Right ventricle myocardium superior (tissue), 1 donor: ENCODE measurements at regions not wholly inside any gene's neighbourhood (a gene's known extent, or its start where the extent isn't known, plus 50 kb on each side); places are given as distances from the start of the nearest gene placed in this dataset.

Source experiments
- ATAC-seq: fragments of 200-7000 bp; cut with Tn5 transposase; one replicate; pipeline ENCODE4 v1.9.1; 2020; ENCODE audit warnings: mild to moderate bottlenecking; ENCODE audit not compliant: poor library complexity
- DNase-seq: peaks from one replicate; pipeline ENCODE4 v3.0.0-alpha.2; 2020
- intact Hi-C: fragments of 100-400 bp; cut with DNase I; formaldehyde crosslinking; loops from one replicate; pipeline ENCODE4 v1.11.2; 2022
- donor health status: DM: no; HTN: yes; CAD: no; lungs with severe emphysema.

GRCh38 chr12:20262119-20262518 is 106.2 kb upstream of the PDE3A start:
- DNase-seq = no peak
- intact Hi-C loops = no loop called here
- no peak for ATAC-seq

DNA sequence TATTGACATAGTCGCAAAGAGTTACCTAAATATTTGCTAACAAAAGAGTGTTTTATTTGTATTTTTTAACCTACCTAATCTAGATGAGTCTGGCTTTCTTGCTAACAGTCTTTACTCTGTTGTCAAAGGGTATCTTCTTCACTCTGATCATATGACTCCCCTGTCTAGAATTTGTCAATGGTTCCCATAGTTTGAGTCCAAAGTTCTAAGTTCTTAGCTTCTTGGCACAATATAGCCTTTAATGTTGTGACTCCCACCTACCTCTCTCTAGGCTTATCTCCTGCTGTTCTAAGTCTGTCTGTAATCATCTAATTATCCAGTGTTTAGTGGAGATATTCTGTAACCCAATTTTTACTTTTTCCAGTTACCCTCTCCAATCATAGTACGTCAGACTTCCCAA is 104.3 kb upstream of the PDE3A start:
- ATAC-seq (no peak), DNase-seq (no peak)
- intact Hi-C loops = no loop called here

DNA sequence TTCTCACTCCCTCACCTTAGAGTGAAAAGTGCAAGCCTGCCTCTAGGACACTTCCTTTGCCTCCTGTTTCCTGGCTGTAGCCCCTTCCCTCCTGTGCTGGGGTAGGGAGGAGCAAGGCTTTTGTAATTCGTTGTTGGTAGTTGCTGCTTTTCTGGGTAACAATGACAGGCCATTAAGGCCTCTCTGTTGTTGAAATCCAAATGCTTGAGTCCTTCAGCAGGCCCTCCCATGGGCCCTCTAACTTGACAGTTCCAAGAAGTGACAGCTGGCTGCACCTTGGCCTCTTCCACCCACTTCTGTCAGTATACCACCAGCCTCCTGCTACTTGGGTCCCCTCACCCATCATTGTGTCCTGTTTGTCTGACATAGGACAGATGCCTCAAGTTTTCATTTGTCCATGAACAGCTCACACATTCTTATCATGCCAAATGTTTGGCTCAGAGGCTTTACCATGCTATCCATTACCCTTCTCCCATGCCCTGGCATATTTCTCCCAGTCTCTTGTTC is 103.7 kb upstream of the PDE3A start:
- intact Hi-C loops = no loop called here
- ATAC-seq (peak; percentile 16), DNase-seq (no peak)

DNA sequence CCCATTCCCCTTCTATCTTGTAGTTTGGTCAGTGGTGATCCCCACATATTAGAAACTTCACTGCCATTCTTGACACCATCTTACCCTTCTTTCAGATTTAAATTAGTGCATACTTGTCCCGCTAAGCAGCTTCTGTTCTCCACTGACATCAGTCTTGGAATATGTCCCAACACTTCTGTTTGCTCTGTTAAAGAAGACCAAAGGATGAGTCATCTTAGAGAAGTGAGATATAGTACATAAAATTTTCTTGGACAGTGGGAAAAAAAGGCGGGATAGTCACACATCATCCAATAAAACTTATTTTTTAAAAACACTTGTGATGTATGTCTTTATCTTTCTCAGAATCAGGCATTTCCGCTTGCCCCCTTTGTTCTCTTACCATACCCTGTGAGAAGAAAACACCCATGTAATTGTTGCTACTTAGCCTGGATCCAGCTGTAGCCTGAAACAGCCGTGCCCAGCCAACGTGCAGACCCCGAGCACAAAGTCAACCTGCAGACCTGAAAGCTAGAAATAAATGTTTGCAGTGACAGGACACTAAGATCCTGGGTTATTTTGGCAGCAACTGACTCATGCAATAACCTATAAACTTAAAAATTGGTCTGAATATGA is 100.1 kb upstream of the PDE3A start:
- DNase-seq = no peak
- intact Hi-C loops = no loop called here
- no peak for ATAC-seq

GRCh38 chr12:20268771-20269170 is 99.6 kb upstream of the PDE3A start:
- no peak for DNase-seq
- no peak for ATAC-seq
- intact Hi-C loops = no loop called here

GRCh38 chr12:20269337-20270067 is 98.8 kb upstream of the PDE3A start:
- DNase-seq = no peak
- peak; percentile 13 for ATAC-seq
- intact Hi-C loops = loop anchor here (10.0 kb wide), 1 partner anchor 265 kb away; no protein-coding TSS in a partner anchor

GRCh38 chr12:20270557-20270956 is 97.8 kb upstream of the PDE3A start:
- intact Hi-C loops = loop anchor here (10.0 kb wide), 1 partner anchor 266 kb away; no protein-coding TSS in a partner anchor
- ATAC-seq (peak; percentile 25), DNase-seq (no peak)

- intact Hi-C loops = loop anchor here (2.0 to 10.0 kb wide), 2 partner anchors 95 to 267 kb away; no protein-coding TSS in a partner anchor
- DNase-seq (no peak), ATAC-seq (peak; percentile 61)
Observed at GRCh38 chr12:20272161-20272560, 96.2 kb upstream of the PDE3A start.

DNA sequence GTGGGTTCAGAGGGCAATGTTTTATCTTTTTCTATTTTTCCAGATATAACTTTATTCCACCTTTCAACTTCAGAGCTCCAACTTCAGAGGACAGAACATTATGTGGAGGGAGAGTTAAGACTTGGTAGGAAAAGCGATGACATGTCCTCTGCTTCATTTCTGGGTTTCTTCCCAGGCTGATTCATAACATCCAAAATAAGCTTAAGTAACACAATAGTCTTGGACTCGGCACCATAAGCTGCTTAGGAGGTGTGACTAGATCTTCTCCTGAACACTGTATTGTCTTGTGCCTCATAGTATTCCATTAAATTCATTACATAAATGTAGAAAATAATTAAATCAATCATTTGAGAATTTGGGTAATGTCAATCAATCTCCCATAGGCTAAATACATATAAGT is 95.5 kb upstream of the PDE3A start:
- intact Hi-C loops = loop anchor here (2.0 to 10.0 kb wide), 2 partner anchors 94 to 268 kb away; no protein-coding TSS in a partner anchor
- ATAC-seq = peak; percentile 76
- no peak for DNase-seq

DNA sequence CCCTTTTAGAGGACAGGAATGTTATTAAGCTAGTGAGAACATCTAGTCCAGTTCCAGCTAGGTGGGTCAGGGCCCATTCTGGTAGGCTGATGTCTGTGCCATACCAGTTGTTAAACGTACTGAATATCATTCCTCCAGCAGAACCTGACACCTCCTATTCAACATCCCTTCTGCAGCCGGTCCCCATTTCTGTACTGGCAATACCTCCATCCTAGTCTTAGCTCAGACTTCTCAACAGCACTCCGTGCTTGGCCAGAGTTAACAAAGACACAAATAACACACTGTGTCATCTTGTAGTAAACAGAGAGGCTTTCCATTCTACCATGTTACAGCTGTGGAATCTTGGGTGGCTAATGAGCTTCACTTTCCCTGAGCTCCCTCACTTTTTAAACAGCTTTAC is 94.3 kb upstream of the PDE3A start:
- ATAC-seq (peak; percentile 76), DNase-seq (no peak)
- intact Hi-C loops = loop anchor here (10.0 kb wide), 1 partner anchor 269 kb away; no protein-coding TSS in a partner anchor

- intact Hi-C loops = loop anchor here (10.0 kb wide), 1 partner anchor 273 kb away; no protein-coding TSS in a partner anchor
Observed at GRCh38 chr12:20278276-20278675, 90.1 kb upstream of the PDE3A start.

GRCh38 chr12:20280515-20280914 is 87.8 kb upstream of the PDE3A start:
- intact Hi-C loops = no loop called here
- DNase-seq (no peak), ATAC-seq (no peak)

More at GRCh38 chr12:20278276-20278675, 90.1 kb upstream of the PDE3A start:
- DNase-seq (no peak), ATAC-seq (no peak)

GRCh38 chr12:20282401-20282800 is 85.9 kb upstream of the PDE3A start:
- DNase-seq = no peak
- no peak for ATAC-seq
- intact Hi-C loops = no loop called here

- ATAC-seq = no peak
- no peak for DNase-seq
- intact Hi-C loops = no loop called here
Observed at GRCh38 chr12:20283482-20283881, 84.9 kb upstream of the PDE3A start.

- no peak for ATAC-seq
- intact Hi-C loops = no loop called here
Observed at GRCh38 chr12:20289520-20289919, 78.8 kb upstream of the PDE3A start.

DNA sequence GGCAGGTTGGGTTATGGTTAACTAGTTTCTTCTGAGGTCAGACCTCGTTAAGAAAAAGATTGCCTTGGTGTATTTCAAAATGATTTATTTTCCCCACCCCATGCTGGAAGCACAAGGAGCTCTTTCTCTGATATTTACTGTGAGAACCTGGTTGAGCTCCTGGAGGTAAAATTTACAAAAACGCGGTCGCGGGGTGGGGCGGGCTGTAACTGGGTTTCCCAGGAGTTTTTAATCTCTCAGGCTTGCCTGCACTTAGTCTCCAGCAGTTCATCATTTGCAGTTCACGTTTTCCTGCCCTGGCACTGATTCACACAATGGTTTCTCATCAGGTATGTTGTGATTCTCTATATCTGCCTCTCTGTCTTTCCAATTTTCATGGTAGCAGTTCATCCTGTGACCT is 67.9 kb upstream of the PDE3A start:
- DNase-seq (no peak), ATAC-seq (no peak)
- intact Hi-C loops = no loop called here

More at GRCh38 chr12:20289520-20289919, 78.8 kb upstream of the PDE3A start:
- DNase-seq = no peak

DNA sequence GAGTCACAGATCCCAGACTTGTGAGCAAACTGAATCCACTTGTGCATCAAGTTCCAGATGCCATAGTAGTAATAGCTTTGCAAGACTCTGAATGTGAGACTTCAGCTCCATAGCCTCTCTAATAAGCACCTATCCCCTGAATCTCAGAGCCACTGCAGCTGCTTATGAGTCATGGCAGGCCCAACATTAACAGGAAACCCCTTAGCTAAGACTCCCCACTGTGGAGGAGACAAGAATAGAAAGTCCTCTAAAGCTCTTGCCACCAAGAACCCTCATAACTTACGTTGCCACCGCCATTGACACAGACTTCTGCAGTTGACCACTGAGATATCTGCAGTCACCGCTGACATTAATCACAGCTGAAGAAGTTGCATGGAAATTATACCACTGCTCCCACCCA is 62.9 kb upstream of the PDE3A start:
- DNase-seq (no peak), ATAC-seq (no peak)
- intact Hi-C loops = no loop called here

DNA sequence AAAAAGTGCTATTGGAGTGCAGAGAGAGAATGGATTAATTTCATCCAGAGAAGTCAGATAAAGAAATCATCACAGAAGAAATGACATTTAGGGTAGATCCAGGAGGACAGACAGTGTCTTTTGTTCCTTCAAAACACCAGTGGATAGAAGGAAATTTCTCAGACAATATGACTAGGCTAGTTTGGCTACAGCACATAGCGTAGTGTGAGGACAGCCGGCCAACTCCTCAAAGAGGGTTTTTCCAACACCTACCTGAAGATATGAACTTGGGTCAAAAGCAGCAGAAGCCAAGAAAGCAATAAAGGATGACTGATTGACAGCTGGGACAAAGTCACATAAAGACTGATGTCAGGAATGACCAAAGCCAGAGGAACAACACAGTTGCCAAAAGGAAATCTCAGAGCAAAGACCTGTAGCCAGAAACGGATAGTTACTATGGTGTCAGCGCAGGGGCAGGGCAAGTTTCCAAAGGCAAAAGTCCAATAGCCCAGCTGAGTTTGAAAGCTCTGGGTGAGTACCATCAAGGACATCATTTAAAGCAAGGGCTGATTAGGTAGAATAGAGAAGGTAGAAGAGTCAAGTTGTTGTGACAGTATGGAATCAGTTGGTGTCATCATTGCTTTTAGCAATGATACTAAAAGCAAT is 58.7 kb upstream of the PDE3A start:
- intact Hi-C loops = no loop called here
- DNase-seq (peak; percentile 74), ATAC-seq (peak; percentile 92)

DNA sequence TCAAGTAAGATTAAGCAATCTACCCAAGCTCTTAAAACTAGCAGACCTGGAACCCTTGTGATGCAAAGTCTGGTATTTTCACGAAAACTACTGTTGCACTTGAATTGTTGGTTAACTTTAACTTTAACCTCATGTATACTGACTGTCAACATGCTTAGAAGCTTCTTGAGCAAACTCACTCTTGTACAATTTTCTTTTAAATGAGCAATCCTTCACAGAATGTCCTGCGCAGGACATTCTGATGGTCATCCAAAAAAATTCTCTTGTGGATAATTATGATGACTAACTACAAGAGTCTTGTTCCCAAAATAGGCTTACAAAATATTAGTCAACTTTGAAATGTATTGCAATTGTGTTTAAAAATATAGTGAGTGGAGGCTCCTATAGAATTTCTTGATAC is 54.0 kb upstream of the PDE3A start:
- DNase-seq (no peak), ATAC-seq (peak; percentile 38)
- intact Hi-C loops = no loop called here
